Neuron (in vitro differentiated cells): ENCODE measurements at regions not wholly inside any gene's neighbourhood (a gene's known extent, or its start where the extent isn't known, plus 50 kb on each side); places are given as distances from the start of the nearest gene placed in this dataset.
"Not testable (repeated sequence)": the region's sequence is repeated elsewhere in the genome, so short reads cannot be mapped to it uniquely, and the experiment has no call there.

Experiments used
- H2AFZ ChIP-seq: one replicate; pipeline ENCODE4 v1.6.1; 2013; ENCODE audit warnings: low read depth, mild to moderate bottlenecking, inconsistent platforms, low read length, moderate library complexity
- H3K27me3 ChIP-seq: one replicate; pipeline ENCODE4 v1.6.1; 2013; ENCODE audit warnings: low read length; ENCODE audit not compliant: insufficient read depth
- H3K36me3 ChIP-seq: one replicate; pipeline ENCODE4 v1.6.1; 2013; ENCODE audit warnings: low read length; ENCODE audit not compliant: insufficient read depth
- H3K4me1 ChIP-seq: one replicate; pipeline ENCODE4 v1.6.1; 2013; ENCODE audit warnings: low read length; ENCODE audit not compliant: insufficient read depth
- H3K4me3 ChIP-seq: 2 replicates; pipeline ENCODE4 v1.5.1; 2013; ENCODE audit warnings: mild to moderate bottlenecking, low read length, moderate library complexity
- H3K9me3 ChIP-seq: one replicate; pipeline ENCODE4 v1.6.1; 2013; ENCODE audit warnings: low read length

- no peaks in the 10 kb centered on the region for H3K36me3 ChIP-seq
- no peaks in the 10 kb centered on the region for H3K9me3 ChIP-seq
- peaks cover 19% of the 10 kb centered on the region for H3K4me1 ChIP-seq
- H2AFZ ChIP-seq = no peak overlapping the region
- no peak overlapping the region for H3K4me3 ChIP-seq
- no peaks in the 10 kb centered on the region for H3K27me3 ChIP-seq
Observed at GRCh38 chr9:16063241-16063591, 510.4 kb downstream of the CCDC171 start.

DNA sequence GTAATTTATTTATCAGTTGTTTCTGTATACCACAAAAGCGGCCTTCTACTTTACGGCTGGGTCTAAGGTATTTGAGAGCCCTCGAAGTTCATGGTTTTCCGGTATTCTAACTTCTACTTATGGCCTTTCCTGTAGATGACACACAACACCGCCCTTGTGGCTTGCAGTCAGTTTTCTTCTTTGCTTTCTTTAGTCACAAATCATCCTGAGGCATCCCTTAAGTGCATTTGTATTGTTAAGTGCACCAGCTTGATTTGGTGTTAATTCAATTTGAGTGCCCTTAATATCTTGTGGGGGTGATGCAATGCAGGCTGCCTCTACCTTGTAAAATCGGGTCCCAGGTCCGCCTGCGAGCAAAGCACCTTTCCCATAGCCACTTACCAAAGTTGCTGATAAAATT is 511.9 kb downstream of the CCDC171 start:
- Histone ChIP-seq H3K4me1 (peaks cover 27% of the 10 kb centered on the region), H3K36me3 (no peaks in the 10 kb centered on the region), H3K27me3 (no peaks in the 10 kb centered on the region), H3K4me3 (no peak overlapping the region), H3K9me3 (no peaks in the 10 kb centered on the region), H2AFZ (no peak overlapping the region)

DNA sequence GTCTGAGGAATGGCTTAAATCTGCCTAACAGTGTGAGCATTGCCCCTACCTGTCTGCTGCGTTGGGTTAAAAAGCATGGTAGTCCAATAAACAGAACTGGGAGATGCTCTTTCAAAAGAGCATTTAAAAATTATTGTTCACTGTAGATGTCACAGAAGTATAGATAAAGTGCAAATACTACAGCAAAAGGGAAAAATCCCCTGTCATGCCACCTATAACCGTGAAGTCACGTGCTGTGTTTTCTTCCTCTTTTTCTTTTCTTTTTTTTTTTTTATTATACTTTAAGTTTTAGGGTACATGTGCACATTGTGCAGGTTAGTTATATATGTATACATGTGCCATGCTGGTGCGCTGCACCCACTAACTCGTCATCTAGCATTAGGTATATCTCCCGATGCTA is 513.4 kb downstream of the CCDC171 start:
- not testable (repeated sequence) for H3K9me3 ChIP-seq, H3K36me3 ChIP-seq, H2AFZ ChIP-seq, H3K27me3 ChIP-seq, H3K4me3 ChIP-seq
- peaks cover 23% of the 10 kb centered on the region for H3K4me1 ChIP-seq

DNA sequence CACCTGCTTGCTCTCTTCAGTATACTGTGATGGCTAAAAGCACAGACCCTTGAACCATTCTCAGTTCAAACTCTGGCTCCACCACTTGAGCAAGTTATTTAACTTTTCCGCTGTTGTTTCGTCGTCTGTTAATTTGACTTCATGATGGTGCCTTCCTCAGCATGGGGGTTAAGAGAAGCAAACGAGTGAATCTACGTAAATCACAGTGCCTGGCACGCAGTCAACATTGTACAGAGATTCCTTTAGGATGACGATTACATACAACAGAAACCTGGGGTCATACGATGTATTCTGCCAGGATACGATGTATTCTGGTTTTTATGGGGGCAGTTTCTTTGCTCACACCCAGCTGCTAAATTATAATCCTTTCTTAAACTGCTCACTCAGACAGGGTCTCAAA is 515.6 kb downstream of the CCDC171 start:
- Histone ChIP-seq H3K4me3 (no peak overlapping the region), H3K4me1 (peaks cover 22% of the 10 kb centered on the region), H3K36me3 (no peaks in the 10 kb centered on the region), H2AFZ (no peak overlapping the region), H3K27me3 (peaks cover 3% of the 10 kb centered on the region), H3K9me3 (no peaks in the 10 kb centered on the region)

GRCh38 chr9:16069249-16069648 is 516.4 kb downstream of the CCDC171 start:
- no peak overlapping the region for H2AFZ ChIP-seq
- H3K9me3 ChIP-seq = no peaks in the 10 kb centered on the region
- H3K36me3 ChIP-seq = no peaks in the 10 kb centered on the region
- peaks cover 14% of the 10 kb centered on the region for H3K4me1 ChIP-seq
- no peak overlapping the region for H3K4me3 ChIP-seq
- peaks cover 3% of the 10 kb centered on the region for H3K27me3 ChIP-seq

- Histone ChIP-seq H3K27me3 (peaks cover 3% of the 10 kb centered on the region), H3K36me3 (no peaks in the 10 kb centered on the region), H2AFZ (peak overlapping the region; percentile 51), H3K9me3 (no peaks in the 10 kb centered on the region), H3K4me3 (no peak overlapping the region), H3K4me1 (peaks cover 14% of the 10 kb centered on the region)
Observed at GRCh38 chr9:16069671-16070454, 517.0 kb downstream of the CCDC171 start.

- H3K4me3 ChIP-seq = no peak overlapping the region
- peaks cover 3% of the 10 kb centered on the region for H3K27me3 ChIP-seq
- no peak overlapping the region for H2AFZ ChIP-seq
- H3K9me3 ChIP-seq = no peaks in the 10 kb centered on the region
- peaks cover 14% of the 10 kb centered on the region for H3K4me1 ChIP-seq
- no peaks in the 10 kb centered on the region for H3K36me3 ChIP-seq
Observed at GRCh38 chr9:16070455-16071145, 517.8 kb downstream of the CCDC171 start.

GRCh38 chr9:16071400-16071799 is 518.6 kb downstream of the CCDC171 start:
- Histone ChIP-seq H3K4me3 (no peak overlapping the region), H3K4me1 (peaks cover 14% of the 10 kb centered on the region), H2AFZ (no peak overlapping the region), H3K27me3 (peaks cover 3% of the 10 kb centered on the region), H3K9me3 (no peaks in the 10 kb centered on the region), H3K36me3 (no peaks in the 10 kb centered on the region)

GRCh38 chr9:16074963-16075362 is 522.1 kb downstream of the CCDC171 start:
- no peak overlapping the region for H3K4me3 ChIP-seq
- H3K36me3 ChIP-seq = no peaks in the 10 kb centered on the region
- H3K27me3 ChIP-seq = peaks cover 3% of the 10 kb centered on the region
- H2AFZ ChIP-seq = no peak overlapping the region
- peaks cover 4% of the 10 kb centered on the region for H3K4me1 ChIP-seq
- no peaks in the 10 kb centered on the region for H3K9me3 ChIP-seq

DNA sequence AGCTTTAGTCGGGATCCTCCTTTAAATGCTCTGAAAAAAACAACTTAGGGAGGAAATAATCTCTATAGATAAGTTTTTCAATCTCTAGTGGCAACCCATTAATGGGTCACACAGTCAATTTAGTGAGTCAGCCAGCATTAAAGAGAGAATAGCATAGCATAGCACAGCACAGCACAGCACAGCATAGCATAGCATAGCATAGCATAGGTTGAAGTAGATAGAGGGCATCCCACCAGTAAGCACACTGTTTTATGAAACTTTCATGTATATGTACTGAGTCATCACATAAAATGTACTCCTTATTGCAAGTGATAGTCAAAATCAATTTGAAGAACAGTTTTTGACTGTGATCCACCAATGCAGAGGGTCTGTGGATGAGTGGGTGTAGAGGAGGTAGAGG is 522.9 kb downstream of the CCDC171 start:
- Histone ChIP-seq H3K9me3 (no peaks in the 10 kb centered on the region), H3K36me3 (no peaks in the 10 kb centered on the region), H2AFZ (no peak overlapping the region), H3K27me3 (peaks cover 3% of the 10 kb centered on the region), H3K4me3 (no peak overlapping the region), H3K4me1 (no peaks in the 10 kb centered on the region)

DNA sequence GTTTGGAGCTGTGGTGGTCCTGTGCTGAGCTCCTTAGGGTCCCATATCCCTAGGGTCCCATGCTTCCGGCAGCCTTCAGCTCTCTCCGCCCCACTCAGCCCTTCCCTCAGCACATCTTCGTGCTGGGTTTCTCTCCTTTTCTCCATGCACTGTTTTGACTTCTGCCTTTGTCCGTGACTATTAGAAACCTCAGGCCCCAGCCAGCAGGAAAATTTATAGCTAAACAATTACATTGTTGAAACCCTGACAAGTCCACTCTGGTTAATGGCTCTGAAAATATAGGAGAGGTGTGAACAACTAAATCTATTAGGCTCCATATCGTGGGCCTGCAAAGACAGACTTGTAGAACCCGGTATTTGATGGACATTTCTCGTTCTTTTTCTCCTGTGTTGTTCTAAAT is 523.7 kb downstream of the CCDC171 start:
- H3K4me1 ChIP-seq = no peaks in the 10 kb centered on the region
- H3K4me3 ChIP-seq = no peak overlapping the region
- H3K27me3 ChIP-seq = no peaks in the 10 kb centered on the region
- H3K9me3 ChIP-seq = no peaks in the 10 kb centered on the region
- H3K36me3 ChIP-seq = no peaks in the 10 kb centered on the region
- no peak overlapping the region for H2AFZ ChIP-seq

- peaks cover 5% of the 10 kb centered on the region for H3K4me1 ChIP-seq
- no peaks in the 10 kb centered on the region for H3K9me3 ChIP-seq
- no peaks in the 10 kb centered on the region for H3K36me3 ChIP-seq
- H3K4me3 ChIP-seq = no peak overlapping the region
- H2AFZ ChIP-seq = no peak overlapping the region
- no peaks in the 10 kb centered on the region for H3K27me3 ChIP-seq
Observed at GRCh38 chr9:16082796-16083195, 530.0 kb downstream of the CCDC171 start.

DNA sequence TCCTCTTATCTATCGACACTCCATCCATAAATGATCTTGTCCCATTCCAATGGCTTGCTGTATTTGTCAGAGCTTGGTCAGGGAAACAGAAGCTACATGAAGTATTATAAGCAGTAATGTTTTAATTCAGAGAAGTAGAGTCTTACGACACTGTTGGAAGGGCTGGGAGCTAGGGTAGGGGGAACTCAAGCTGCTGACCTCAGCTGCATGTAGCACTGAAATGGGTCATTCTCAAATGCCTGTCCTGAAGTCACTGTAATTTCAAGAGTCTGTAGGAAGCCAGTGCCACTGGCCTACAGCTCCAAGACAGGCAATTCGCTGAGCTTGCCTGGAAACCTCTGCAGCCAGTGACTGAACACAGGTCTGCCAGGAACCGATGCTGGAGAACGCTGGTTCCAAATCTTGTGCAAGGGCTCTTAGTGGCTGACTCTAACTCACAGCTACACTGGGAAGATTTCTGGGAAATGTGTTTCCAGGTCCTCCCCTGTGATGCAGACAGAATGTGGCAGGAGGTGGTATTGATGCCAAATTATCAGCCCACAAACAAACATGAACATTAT is 532.4 kb downstream of the CCDC171 start:
- H3K27me3 ChIP-seq = no peaks in the 10 kb centered on the region
- peaks cover 5% of the 10 kb centered on the region for H3K4me1 ChIP-seq
- H3K36me3 ChIP-seq = no peaks in the 10 kb centered on the region

More for the DNA sequence above, 532.4 kb downstream of the CCDC171 start:
- H2AFZ ChIP-seq = no peak overlapping the region
- no peaks in the 10 kb centered on the region for H3K9me3 ChIP-seq
- H3K4me3 ChIP-seq = no peak overlapping the region
